Body of pancreas (tissue), 4 donors: ENCODE measurements at regions not wholly inside any gene's neighbourhood (a gene's known extent, or its start where the extent isn't known, plus 50 kb on each side); places are given as distances from the start of the nearest gene placed in this dataset.

ENCODE experiments used
- POLR2A ChIP-seq, 3 donors: fragments of 450-650 bp; IDR thresholded peaks; one replicate each; pipeline ENCODE4 v1.6.1; 2016; ENCODE audit warnings: antibody characterized with exemption in 3 of 3, mild to moderate bottlenecking in 2 of 3
- TF ChIP-seq, protein P1 (sequence below), 7 experiments: fragments of 450-650 bp in 4 of 7; fragments of 200-600 bp in 3 of 7; sonication (generic) in 3 of 7; IDR thresholded peaks; one replicate each; pipeline ENCODE4 v1.5.1; 2016 to 2019; ENCODE audit warnings: antibody characterized with exemption in 7 of 7

DNA sequence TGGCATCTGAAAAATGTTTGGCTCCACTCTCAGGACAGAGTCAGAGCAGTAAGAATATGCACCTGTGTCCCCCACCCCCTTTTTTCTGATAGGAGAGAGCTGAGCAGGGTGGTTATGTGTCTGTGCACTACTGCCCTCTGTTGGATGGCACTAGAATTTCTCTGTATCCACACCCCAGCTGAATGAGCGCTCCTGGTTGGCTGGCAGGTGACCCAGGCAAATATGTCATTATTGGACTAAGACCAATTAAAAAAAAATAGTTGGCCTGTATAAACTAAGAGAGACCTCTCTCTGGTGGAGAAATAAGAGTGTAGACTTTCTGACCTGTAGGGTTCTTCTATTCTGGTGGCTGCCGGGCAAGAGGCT is 107.0 kb downstream of the PTCSC3 start:
- TF ChIP-seq, protein P1, sequence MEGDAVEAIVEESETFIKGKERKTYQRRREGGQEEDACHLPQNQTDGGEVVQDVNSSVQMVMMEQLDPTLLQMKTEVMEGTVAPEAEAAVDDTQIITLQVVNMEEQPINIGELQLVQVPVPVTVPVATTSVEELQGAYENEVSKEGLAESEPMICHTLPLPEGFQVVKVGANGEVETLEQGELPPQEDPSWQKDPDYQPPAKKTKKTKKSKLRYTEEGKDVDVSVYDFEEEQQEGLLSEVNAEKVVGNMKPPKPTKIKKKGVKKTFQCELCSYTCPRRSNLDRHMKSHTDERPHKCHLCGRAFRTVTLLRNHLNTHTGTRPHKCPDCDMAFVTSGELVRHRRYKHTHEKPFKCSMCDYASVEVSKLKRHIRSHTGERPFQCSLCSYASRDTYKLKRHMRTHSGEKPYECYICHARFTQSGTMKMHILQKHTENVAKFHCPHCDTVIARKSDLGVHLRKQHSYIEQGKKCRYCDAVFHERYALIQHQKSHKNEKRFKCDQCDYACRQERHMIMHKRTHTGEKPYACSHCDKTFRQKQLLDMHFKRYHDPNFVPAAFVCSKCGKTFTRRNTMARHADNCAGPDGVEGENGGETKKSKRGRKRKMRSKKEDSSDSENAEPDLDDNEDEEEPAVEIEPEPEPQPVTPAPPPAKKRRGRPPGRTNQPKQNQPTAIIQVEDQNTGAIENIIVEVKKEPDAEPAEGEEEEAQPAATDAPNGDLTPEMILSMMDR (IDR thresholded peaks at IDR 0.05) = peak; percentile 46 to 81 (median 69)
- no peak for TF ChIP-seq POLR2A (IDR thresholded peaks at IDR 0.05)
